Breast epithelium (tissue), 3 donors: ENCODE measurements at regions not wholly inside any gene's neighbourhood (a gene's known extent, or its start where the extent isn't known, plus 50 kb on each side); places are given as distances from the start of the nearest gene placed in this dataset.

Experiments used
- CTCF ChIP-seq, 3 donors: fragments of 450-650 bp; IDR thresholded peaks; one replicate each; pipeline ENCODE4 v1.5.1; 2016 to 2017; ENCODE audit warnings: antibody characterized with exemption in 3 of 3, mild to moderate bottlenecking in 3 of 3, moderate library complexity in 3 of 3
- POLR2A ChIP-seq: fragments of 450-650 bp; IDR thresholded peaks from one replicate; pipeline ENCODE4 v1.6.1; 2016; ENCODE audit warnings: antibody characterized with exemption, mild to moderate bottlenecking, moderate library complexity
- POLR2AphosphoS5 ChIP-seq, 3 donors: sonication (generic); formaldehyde crosslinking; IDR thresholded peaks; one replicate each; pipeline ENCODE4 v1.6.1; 2017; ENCODE audit warnings: antibody characterized with exemption in 3 of 3

GRCh38 chr7:93636276-93636675 is 61.8 kb upstream of the CALCR start:
- TF ChIP-seq POLR2A (no peak), CTCF (IDR thresholded peaks at IDR 0.05) (no peak), POLR2AphosphoS5 (IDR thresholded peaks at IDR 0.05) (no peak)
